WI38 (cell line): ENCODE measurements at regions not wholly inside any gene's neighbourhood (a gene's known extent, or its start where the extent isn't known, plus 50 kb on each side); places are given as distances from the start of the nearest gene placed in this dataset.

Experiments
- H3K4me3 ChIP-seq: 2 replicates; pipeline ENCODE4 v1.5.1; 2011; ENCODE audit warnings: low read depth, mild to moderate bottlenecking, control low read depth, low read length
- TF ChIP-seq, protein P1 (sequence below): IDR thresholded peaks from 2 replicates; pipeline ENCODE4 v1.5.1; 2012; ENCODE audit warnings: low read depth, mild to moderate bottlenecking, control low read depth, low read length

DNA sequence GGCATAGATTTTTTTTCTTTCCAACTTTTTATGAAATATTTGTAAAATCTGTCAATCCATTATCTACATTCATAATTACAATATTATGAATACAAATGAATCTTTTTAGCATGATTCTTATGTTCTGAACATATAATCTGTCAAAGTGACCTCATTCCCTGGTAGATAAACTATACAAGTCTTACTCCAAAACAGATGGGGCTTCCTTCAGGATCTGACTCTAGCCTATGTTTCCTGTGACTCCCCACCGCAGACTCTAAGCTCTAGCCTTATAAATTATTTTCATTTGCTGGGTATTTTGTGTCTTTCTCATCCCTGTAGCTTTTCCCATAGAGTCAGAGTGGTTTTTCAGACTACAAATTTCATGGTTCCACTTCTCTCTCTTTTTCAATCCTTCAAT, 202.1 kb upstream of the KITLG start:
- TF ChIP-seq, protein P1, sequence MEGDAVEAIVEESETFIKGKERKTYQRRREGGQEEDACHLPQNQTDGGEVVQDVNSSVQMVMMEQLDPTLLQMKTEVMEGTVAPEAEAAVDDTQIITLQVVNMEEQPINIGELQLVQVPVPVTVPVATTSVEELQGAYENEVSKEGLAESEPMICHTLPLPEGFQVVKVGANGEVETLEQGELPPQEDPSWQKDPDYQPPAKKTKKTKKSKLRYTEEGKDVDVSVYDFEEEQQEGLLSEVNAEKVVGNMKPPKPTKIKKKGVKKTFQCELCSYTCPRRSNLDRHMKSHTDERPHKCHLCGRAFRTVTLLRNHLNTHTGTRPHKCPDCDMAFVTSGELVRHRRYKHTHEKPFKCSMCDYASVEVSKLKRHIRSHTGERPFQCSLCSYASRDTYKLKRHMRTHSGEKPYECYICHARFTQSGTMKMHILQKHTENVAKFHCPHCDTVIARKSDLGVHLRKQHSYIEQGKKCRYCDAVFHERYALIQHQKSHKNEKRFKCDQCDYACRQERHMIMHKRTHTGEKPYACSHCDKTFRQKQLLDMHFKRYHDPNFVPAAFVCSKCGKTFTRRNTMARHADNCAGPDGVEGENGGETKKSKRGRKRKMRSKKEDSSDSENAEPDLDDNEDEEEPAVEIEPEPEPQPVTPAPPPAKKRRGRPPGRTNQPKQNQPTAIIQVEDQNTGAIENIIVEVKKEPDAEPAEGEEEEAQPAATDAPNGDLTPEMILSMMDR, result no peak
- no peak overlapping the region for H3K4me3 ChIP-seq

DNA sequence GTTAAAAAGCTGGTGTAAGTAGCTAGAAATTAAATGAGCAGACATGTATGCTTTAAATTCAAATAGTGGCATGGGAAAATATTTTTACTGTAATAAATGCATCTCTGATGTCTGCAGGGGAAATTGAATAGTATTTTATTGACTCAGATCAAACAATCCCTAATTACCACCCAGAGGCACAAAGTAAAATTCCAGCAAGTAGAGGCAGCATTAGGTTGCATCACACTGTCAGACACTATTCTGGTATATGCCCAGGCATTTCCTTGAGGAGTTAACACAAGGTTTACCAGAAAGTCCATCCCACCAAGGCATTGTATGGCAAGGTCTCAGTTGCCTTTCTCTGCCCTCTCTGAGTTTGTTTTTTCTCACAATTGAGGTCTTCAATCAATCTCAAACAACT, 201.6 kb upstream of the KITLG start:
- H3K4me3 ChIP-seq, result no peak overlapping the region
- TF ChIP-seq, protein P1, result no peak

DNA sequence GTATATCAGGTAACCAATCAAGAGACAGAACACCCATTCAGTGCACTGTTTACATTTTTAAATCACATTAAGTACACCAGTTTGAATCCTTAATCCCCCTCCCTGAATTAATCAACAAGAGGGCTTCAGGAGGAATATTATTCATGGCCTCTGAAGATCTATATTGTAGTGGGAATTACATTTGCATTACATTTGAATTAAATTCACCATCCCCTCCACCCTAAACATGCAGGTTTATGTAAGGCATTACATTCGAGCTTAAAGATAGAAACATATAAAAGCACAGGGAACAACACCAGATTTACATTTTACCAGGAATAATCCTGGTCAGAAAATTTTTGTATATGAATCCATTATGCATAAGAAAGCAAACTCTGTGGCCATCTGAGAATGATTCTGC, 197.8 kb upstream of the KITLG start:
- TF ChIP-seq, protein P1, result no peak
- H3K4me3 ChIP-seq, result no peak overlapping the region

DNA sequence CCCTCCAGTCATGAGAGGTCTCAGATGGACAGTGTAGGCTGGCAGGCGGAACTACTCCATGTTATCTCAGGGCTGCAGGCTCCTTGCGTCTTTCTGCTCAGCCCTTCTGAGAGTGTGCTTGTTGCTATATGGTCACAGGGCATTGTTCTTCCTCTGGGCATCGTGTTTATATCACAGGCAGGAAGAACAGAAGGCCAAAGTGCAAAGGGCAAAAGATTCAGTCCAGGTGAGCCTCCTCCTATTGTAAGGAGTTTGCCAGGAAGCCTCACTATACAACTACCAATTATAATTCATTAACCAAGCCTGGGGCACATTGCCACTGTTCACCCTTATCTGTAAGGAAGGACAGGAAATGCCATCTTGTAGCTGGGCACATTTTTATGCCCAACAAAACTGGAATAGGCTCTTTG, 195.5 kb upstream of the KITLG start:
- H3K4me3 ChIP-seq, result no peak overlapping the region
- TF ChIP-seq, protein P1, result no peak

DNA sequence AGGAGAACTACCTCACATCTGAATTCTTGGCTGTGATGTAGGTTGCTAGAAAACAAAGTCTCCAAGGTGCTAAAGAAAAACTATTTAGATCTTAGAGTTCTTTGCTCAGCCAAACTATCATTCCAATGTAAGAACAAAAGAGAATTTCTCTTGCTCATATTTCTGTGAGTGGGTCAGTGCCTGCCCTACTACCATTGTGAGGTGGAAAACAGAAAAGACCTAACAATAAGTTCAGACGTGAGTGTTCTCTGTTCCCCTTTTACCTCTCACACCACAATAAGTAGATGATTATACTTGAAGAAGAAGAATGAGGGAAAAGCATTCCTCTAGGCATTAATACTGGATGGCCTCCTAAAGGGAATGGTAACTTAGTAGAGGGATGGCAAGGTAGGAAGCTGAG, 187.4 kb upstream of the KITLG start:
- TF ChIP-seq, protein P1, result no peak
- no peak overlapping the region for H3K4me3 ChIP-seq

DNA sequence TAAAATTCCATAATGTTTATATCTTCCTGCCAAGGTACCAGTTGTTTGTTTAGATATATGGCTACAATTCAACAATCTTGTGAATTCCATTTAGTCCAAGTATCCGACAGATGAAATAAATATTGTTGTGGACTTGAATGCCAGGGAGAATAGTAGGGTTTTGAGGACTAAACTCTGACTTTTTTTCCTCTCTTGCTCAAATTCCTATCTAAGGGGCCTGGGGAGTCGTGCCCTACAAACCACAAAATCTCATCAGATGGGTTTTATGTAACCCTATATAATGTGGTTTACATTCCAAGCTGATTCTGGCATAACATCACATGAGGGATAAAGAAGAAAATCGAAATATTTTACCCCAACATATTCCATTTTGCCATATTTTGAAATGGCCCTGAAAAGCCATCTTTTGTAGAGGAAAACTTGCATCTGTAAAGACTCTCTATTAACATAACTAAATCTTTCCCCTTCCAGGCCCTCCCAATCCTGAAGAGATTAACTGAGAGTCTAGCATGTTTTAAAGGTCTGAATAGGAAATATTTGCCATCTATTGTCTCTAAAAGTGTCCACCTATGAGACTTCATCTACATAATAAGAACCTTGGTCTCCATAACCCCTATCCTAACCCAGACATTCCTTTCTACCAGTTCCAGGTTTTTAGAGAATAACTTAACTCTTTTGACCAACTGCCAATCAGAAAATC, 184.7 kb upstream of the KITLG start:
- no peak overlapping the region for H3K4me3 ChIP-seq
- TF ChIP-seq, protein P1, result no peak

DNA sequence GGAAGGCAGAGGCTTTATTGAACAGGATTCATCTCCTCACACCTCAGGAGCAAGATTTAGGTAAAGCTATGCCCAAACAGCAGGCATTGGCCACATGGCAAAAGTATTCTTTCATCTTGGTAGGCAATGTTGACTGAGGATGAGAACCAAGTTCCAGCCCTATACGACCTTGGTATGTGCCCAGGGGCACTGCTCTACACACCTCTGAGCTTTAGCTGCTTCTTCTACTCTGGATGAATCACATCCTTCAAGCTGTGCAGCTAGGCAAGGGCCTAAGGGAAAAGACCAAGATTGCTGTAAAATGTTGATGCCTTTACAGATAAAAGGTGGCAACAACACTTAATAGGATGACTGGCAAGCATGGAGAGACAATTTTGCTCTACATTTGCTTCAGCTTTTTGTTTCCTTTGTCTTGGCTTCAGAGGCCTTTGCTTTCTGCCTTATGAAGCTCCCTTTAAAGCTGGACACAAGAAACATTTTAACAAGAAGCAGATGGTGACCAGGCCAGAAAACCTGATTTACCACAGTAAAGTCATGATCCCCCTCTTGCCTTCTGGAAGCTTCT, 183.3 kb upstream of the KITLG start:
- H3K4me3 ChIP-seq, result no peak overlapping the region
- TF ChIP-seq, protein P1, result no peak
